ENCODE measurements at regions not wholly inside any gene's neighbourhood (a gene's known extent, or its start where the extent isn't known, plus 50 kb on each side); places are given as distances from the start of the nearest gene placed in this dataset.

DNA sequence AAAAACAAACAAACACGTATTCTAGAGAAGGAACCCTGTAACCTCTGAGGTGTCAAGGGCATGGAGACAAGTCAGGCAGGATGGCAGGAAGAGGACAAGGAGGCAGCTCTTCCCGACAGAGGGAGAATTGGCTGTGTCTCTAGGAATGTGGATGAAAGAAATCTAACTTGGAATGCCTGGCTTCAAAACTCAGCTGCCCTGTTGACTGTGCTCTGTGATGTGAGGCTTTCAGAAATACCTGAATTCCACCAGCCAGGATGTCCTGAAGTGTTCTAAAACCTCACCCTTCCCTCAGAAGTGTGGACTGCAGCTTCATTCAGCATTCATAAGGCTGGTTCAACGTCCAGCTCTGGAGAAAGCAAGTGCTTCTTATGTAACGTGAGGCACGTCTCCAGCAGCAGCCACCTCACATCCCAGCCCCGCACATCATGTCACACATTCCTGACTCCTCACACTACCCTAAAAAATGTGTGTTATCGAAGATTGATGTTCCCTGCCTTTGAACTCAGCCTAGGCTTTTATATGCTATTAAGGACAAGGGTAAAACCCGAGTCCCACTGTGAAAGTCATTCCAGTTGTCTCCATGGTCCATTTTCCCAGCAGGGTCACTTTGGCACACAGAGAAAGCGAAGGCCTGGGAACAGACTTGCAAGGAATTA lies 398.9 kb downstream of the ETS1 start:
- DNase-seq = no peak

DNA sequence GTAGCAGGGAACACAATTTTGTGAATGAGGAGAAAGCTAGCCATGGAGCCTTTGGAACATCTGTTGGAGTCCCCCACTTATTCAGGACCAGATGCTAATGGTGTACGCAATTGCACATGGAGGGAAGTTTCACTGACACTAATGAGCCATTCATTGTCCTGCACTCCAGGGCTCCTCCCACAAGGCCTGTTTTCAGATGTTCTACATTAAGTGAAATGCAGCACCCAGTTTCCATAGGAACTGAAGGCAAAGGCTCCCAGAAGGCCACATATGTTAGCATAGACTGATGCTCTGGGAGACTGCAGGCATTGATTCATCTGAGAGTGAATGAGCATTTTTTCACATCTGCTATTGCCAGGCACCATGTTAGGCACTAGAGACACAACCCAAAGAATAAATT lies 399.5 kb downstream of the ETS1 start:
- DNase-seq = no peak

DNA sequence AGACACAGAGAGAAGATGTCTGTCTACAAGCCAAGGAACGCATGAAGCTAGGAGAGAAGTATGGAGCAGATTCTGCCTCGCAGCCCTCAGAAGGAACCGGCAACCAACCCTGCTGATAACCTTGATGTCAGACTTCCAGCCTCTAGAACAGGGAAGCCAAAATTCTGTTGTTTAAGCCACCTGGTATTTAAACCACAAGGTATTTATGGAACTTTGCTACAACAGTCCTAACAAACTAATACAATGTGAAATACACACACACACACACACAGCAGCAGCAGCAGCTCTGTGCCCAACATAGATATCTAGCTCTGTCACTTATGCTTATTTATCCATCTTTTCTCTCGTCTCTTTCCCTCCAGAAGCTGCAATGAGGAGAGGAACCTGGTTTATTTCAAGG lies 400.0 kb downstream of the ETS1 start:
- no peak for DNase-seq

DNA sequence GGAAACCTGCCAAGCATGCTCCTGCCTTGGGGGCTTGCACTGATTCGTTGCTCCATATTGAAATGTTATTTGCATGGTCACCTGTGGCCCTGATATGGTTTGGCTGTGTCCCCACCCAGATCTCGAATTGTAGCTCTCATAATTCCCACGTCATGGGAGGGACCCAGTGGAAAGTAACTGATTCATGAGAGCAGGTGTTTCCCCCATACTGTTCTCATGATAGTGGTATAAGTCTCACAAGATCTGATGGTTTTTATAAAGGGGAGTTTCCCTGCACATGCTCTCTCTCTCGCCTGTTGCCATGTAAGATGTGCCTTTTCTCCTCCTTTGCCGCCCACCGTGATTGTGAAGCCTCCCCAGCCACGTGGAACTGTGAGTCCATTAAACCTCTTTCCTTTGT lies 402.4 kb downstream of the ETS1 start:
- DNase-seq = no peak

DNA sequence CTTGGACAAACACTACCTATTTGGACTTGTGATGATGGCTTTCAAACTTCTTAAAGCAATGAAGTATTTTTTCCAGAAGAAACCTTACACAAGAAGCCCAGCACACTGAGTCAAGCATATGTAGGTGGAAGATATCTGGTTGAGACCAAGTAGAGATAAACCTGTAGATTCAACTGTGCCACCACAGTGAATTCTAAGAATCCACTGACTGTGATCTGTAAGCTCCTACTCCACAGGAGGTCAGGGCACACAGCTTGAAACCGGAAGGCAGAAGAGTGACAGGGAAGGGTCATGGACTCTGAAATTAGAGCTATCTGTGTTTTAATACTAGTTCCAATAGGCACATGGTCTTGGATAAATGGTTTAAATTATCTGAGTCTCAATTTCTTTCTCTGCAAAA lies 404.5 kb downstream of the ETS1 start:
- DNase-seq = no peak

DNA sequence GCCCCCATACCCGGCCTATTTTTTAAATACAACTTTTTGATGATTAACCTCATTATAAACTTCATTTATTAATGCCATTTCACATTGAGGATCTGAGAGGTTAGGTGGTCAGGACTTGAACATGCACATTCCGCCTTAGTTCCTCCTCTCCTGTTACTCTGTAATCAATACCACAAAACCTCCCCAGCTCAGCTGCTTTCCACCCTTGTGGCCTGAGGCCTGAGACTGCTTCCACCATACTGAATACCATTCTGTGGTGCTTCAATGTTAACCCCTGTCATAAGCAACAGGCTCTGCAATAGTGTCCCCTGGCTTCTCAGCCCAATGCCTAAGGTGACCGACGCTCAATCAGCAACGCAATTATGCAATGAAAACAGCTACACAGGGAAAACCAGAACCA lies 405.4 kb downstream of the ETS1 start:
- no peak for DNase-seq

DNA sequence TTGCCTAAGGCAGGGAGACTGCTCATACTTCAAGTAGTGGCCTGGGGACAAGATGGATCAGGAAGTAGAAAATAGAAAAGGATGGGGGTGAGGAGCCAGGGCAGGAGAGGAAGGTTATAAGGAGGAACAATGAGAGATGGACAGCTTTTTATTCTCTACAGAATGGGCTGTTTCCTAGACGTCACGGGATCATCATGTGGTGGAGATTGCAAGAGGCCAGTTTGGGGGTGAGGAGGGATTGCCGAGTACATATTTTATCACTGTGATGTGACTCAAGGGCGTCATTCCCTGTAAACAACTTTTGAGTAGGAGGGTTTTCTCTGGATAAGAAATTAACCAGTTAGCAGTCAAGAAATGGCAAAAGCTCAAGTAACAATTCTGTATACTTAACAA lies 406.3 kb downstream of the ETS1 start:
- DNase-seq = no peak

DNA sequence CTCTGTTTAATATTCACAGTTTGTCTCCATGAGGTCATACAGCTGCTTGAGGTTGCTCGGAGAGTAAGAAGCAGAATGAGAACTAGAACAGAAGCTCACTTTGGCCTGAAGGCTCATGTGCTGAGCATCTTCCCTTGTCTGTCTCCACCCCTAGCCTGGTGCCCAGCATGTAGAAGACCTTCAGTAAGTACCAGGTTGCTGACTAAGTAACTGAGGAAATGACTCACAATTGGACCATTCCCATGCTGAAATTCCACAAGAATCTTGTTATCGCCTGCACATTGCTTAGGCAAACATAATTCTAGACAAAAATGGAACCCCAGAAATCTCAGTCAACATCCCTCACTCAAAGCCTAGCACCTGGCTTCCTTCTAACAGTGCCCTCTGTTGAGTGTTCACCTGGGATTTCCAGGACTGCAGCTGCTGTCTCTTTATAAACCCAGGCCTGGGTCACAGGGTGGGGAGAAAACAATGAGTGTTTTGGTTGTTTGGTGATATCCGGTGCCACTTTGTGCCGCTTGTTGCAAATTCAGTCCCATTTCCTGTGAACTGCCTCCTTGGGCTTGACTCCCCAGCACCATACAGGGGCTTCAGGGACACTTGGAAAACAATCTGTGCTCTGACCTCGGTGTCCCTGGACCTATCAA lies 406.8 kb downstream of the ETS1 start:
- DNase-seq = no peak

DNA sequence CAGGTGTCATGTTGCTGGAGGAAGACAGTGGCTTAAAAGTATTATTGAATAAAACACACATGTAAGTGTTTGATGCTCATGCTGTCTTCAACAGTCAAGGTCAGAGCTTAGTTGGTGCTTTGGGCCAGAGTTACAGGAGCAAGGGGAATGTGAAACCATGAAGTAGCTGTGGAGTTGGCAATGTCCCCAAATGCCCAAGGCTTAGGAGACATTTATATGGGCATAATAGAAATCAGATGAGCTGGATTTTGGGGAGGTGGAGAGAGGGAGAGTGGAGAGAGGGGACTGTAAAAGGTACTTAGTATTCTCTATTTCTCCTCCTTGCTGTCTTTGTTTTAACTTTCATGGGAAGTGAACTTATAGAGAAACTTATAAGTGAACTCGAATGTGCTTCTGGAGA lies 407.8 kb downstream of the ETS1 start:
- no peak for DNase-seq

DNA sequence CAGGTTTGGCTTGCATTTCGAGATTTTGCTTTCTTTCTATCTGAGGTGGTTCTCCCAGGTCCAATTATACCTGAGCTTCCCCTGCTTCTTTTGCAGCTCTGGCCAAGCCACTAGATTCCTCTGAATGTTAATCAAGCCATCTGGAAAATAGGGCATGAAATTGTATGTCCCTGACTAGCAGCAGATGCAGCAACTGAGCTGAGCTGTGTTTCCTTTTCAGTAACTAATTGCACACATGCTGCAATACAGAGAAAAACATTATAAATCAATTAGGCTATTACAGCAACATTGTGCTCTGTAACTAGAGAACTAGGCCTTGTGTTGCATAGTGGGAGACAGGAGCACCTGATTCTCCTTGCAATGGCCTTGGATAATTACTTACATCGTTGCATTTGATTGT lies 408.3 kb downstream of the ETS1 start:
- no peak for DNase-seq

DNA sequence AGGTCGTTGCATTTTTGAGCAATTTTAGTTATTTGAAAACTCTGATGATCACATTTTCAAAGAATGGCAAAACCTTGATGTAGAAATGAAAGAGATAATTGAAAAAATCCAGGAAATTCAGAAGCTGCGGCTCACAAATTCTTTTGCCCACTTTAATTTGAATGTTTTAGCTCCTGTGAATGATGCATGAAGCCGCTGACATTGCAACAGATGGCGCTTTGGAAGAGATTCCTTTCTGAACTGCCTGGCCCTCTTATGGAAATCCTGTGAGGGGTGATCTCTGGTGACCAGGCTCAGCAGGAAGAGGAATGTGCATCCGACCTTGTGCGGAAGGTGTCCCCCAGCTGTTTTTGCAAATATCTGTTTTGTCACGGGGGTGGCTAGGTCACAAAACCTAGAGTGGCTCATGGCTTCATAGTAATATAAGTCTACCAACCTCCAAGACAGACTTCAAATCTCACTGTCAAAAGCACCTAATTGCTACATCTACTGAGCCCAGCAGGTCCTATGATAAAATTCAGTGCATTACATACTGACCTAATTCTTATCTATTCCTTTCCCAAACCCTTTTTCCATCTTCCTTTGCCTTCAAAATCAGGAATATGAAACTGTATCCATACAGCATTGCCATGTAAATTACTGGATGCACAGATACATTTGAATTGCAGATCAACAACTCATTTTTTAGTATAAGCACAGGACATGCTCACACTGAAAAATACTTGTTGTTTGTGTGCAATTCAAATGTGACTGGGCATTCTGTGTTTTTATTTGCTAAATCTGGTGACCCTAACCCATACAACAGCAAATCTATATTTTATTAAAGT lies 412.7 kb downstream of the ETS1 start:
- no peak for DNase-seq

DNA sequence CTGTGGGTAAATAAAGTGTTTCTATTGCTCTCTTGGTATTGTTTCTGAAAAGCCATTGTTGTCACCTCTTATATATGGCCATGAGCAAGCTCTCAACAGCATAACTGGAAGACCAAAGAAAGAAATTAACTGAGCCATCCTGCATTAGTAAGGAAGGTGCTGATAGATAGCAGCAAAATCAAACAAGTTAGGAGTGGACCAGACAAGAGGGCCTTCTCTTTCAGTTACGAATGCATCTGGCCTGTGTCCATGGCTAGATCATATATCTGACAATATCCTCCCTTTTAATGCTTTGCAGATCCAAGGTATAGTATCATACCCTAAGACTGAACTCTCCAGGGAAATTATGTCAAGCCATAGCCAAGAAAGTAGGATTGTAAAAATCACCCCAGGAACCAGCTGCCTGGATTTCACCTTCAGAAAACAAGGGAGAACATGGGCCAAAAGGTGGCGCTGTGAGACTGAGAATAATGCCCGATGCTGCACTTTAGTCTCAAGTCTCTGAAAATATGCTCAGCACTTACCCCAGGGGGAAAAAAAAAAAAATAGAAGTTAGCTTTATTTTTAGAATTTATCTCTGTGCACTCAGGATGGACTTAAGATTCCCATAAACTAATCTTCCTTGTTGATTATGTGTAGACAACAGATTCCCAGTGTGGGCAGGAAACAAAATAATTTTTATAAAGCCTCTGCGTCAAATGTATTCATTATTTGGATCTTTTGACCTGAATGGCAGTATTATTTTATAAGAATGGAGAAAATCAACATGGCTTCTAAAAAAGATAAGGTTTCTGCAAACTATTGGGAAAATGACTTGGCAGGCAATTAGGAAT lies 415.1 kb downstream of the ETS1 start:
- peak; percentile 93 to 95 for DNase-seq

DNA sequence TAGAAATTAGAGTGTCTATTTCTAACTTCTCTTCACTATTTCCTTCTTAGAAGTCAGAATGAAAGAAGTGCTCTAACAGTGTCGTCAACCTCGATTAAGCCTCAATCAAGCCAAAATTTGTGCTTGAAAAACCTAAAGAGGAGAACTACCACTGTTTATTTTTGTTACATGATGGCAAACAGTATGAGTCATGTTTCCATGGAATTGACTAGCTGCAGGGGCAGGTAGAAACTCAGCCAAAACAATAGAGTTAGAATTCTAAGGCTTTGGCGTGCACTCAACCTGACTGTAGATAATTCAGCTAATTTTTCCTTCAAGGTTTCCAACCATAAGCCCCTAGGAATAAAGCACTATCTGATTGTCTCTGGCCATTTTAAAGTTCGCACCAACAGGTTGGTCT lies 415.9 kb downstream of the ETS1 start:
- DNase-seq = no peak

DNA sequence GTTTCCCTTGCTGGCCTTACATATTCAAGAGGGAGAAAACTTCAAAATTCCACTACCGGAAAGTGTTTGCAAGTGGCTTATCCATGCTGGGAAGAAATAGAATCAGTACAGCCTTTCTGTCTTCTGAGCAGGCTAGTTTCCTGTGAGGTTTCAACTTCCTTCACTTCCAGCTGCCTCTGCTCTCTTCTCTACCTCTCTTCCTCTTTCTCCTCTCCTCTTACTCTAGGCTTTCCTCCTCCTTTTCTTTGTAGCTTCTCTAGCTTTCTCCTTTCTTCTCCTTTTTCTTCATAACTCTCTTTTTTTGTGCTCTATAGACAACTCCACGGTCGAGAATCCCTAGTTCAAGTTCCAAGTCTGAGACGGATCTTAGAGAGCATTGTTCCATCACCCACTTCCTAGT lies 421.8 kb downstream of the ETS1 start:
- DNase-seq = no peak

DNA sequence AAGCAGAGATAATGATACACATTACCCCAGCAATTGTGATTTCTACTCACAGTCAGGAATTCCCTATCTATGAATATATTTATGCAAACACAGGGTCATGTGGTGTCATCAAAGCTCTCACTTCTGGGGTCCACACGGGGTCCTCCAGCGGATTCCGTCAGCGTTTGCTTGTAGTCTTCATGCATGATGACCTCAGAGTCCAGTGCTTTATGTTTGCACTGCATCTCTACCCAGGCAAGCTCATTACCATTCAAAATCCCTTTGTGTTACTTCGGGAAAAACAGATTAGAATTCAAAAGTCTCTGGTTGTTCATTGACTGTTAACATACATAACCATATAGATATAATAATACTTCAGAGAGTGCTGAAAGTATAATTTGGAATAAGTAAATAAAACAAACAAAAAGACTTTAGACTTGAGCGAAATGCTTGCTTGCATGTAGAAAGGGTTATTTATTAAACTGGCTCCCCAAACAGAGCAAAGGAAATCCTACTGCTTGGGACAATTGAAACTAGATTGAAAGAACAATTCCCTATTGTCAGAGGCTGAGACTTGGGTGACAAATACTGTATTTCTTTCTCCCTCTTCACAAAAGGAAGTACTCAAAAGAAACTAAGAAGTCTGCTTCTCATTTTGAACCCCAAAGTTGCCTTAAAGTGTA lies 423.1 kb downstream of the ETS1 start:
- no peak for DNase-seq

DNA sequence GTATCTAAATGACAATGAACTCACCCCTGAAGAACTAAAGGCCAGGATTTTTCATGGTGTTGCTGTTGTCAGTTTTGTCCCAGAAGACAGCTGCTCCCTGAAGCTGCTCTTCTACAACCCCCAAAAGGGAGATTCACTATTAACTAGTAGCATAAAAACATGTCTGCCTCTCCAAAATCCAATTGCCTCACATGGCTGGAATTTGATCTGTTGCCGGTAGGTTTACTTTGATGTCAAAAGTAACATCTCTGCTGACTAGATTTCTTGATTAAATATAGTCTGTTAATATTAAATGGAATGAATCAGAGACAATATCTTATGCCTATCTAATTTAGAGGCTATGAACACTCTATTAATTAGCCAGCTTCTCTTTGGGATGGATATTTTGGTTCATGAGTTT lies 425.4 kb downstream of the ETS1 start:
- no peak for DNase-seq

DNA sequence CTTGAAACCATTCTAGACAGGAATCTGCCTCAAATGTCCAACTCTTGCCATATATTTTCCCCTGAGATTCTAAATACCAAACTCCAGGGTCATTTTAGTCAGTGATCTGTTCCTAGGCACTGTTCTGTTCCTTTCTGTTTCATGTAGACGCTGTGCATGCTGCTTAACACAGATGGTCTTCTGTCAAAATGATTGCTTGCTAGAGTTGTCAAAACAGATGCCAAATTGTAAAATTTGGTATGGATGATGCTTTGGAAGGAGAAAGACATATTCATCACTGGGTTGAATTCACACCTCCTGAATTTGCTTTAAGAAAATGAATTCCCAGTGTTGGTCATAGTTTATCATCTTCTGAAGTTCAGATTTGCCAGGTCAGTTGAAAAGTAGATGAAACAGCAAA lies 425.9 kb downstream of the ETS1 start:
- DNase-seq = no peak

DNA sequence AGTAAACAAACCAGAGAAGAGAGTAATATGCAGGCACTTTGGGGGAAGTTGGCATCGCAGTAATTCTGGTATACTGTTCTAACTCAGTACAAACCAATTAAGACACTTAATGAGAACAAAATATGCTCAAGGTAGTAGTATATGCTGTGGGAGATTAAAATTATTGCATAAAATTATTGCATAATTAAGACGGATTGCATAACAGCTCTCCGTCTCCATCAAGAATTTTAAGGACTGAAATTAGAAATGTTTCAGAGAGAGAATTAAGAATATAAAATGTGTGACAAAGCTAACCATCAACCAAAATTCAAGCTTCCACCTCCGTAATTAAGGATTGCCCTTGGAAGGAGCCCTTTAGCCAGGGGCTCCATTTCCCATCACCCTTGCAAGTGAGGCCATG lies 428.5 kb downstream of the ETS1 start:
- DNase-seq = no peak

DNA sequence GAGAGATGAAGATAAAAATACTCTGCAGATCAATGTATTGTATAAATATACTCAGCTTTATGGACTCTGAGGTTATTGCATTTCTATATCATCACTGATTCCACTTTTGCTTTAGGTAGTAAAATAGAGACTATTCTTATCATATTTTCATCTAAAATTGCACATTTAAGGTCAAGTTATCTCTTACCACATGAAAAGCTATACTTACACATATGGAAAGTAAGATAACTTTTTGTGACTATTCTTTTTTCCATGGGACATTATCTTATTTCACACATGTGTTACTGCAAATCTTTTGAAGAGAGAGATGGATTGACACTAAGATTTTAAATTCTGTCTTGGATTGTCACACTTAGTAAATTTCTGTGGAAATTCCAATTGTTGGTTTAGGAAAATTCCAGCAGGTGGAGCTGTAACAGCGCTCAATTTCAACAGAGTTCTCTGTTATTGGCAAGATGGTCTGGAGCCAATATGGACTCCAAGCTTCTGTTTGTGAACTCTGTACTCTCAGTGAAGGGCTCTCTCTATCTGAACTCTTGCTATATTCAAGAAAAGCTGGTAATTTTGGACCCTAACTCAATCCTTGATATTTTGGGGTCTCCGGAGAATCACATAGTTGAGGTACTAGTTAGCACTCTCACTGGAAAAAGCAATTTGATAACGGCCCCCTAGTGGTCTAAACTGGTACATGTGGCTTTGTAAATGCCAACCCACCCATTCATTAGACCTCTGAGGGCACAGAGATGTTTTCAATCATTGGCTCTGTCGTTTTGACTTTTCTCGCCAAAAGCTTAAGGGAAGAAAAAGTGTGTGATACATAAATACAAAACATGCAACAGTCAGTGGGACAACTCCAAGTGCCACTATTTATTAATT lies 429.7 kb downstream of the ETS1 start:
- peak; percentile 47 to 67 for DNase-seq

DNA sequence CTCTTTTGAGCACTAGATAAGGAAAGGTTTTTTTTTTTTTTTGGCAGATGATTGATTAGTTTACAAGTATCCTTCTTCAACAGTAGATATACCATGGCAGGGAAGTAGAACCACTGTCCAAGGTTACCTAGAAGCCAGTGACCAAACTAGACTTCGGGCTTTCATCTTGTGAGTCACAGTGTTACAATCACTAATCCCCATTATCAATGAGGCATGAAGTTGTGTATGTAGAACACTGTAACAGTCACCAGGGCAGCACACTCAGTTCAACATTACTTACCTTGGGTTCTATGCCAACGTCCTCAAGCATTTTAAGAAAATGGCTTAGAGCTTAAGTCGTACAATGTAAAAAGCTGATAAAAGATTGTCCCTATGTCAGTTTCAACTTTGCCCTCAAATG lies 430.9 kb downstream of the ETS1 start:
- no peak for DNase-seq

DNA sequence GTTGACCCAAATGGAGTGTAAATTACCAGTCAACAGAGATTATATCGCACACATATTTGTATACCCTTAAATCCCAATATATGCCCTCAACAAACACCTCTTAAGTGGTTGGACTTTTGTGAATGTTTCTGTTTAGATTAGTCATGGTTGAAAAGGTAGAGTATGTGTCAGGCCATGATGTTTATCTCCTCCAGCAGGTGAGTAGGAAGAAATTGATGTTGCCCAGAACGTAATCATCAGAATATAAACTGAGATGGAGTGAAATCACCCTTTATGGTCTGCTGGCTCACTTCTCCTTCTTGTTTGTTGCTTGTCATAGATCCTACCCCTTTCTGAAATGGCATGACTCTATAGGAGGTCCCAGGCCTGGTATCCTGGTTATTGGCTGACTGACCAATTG lies 431.8 kb downstream of the ETS1 start:
- DNase-seq = no peak

DNA sequence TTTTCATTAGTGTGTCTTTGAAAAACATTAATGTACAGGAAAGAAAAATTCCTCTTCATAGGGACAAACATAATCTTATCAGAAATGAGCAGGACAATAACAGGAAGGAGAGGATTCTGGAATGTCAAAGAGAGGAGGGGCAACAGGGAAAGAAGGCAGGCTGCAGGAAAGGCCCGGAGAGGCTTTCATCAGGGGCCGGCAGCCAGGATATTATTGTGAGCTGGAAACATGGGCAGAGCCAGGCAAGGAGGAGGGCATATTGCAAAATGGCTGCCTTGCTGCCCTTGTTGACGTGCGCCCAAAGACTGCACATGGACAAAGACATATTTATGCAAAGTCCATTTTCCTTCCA lies 433.7 kb downstream of the ETS1 start:
- no peak for DNase-seq

Measured in activated CD4-positive, alpha-beta T cell treated with anti-CD3 and anti-CD28 coated beads, Interleukin-2, amount 50 U/mL, for 48 hours (primary cell).